Glutamatergic neuron (in vitro differentiated cells): ENCODE measurements at regions not wholly inside any gene's neighbourhood (a gene's known extent, or its start where the extent isn't known, plus 50 kb on each side); places are given as distances from the start of the nearest gene placed in this dataset.

Experiments
- DNase-seq: peaks from one replicate; pipeline ENCODE4 v3.0.0; 2022
- H3K27ac Mint-ChIP-seq: one replicate; pipeline ENCODE4 v1.8.0; 2020; ENCODE audit warnings: mild to moderate bottlenecking, mixed read lengths, inconsistent platforms; ENCODE audit not compliant: unreplicated experiment
- H3K27me3 Mint-ChIP-seq: one replicate; pipeline ENCODE4 v1.8.0; 2020; ENCODE audit warnings: mild to moderate bottlenecking, moderate library complexity, mixed read lengths, inconsistent platforms; ENCODE audit not compliant: unreplicated experiment
- H3K36me3 Mint-ChIP-seq: one replicate; pipeline ENCODE4 v1.8.0; 2020; ENCODE audit warnings: mild to moderate bottlenecking, mixed read lengths, inconsistent platforms; ENCODE audit not compliant: unreplicated experiment
- H3K4me1 Mint-ChIP-seq: one replicate; pipeline ENCODE4 v1.8.0; 2020; ENCODE audit warnings: mild to moderate bottlenecking, low read depth, mixed read lengths, inconsistent platforms; ENCODE audit not compliant: unreplicated experiment
- H3K4me3 Mint-ChIP-seq: one replicate; pipeline ENCODE4 v1.8.0; 2020; ENCODE audit warnings: mild to moderate bottlenecking, mixed read lengths, inconsistent platforms; ENCODE audit not compliant: unreplicated experiment
- H3K9me3 Mint-ChIP-seq: one replicate; pipeline ENCODE4 v1.8.0; 2020; ENCODE audit warnings: mild to moderate bottlenecking, moderate library complexity, mixed read lengths, inconsistent platforms; ENCODE audit not compliant: unreplicated experiment
- CTCF ChIP-seq: fragments of 200-600 bp; sonication (generic); IDR thresholded peaks from one replicate; pipeline ENCODE4 v1.5.0; 2021; ENCODE audit not compliant: partially characterized antibody, unreplicated experiment

- Mint-ChIP-seq H3K4me1 (peaks cover 6% of the 10 kb centered on the region), H3K36me3 (no peaks in the 10 kb centered on the region), H3K4me3 (no peak overlapping the region), H3K27ac (no peak overlapping the region), H3K27me3 (peaks cover 4% of the 10 kb centered on the region), H3K9me3 (no peaks in the 10 kb centered on the region)
- DNase-seq = no peak
- TF ChIP-seq CTCF = no peak
Measured at GRCh38 chr10:120011359-120012130, 119.0 kb downstream of the SEC23IP start.

DNA sequence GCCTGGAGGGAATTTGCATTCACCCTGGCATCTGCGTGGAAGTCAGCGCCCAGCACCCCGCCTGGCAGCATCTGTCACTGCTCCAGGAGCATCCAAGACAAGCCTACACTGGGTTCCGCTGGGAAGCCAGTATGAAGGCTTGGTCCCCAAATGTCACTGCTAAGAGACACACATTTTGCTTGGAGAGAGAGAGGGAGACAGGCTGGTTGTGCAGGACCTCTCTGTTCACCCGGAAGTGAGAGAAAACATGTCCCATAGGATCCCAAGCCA lies 119.5 kb downstream of the SEC23IP start:
- Mint-ChIP-seq H3K36me3 (no peaks in the 10 kb centered on the region), H3K4me3 (no peak overlapping the region), H3K27me3 (peaks cover 4% of the 10 kb centered on the region), H3K4me1 (peaks cover 6% of the 10 kb centered on the region), H3K27ac (no peak overlapping the region), H3K9me3 (no peaks in the 10 kb centered on the region)
- no peak for TF ChIP-seq CTCF
- DNase-seq = no peak

DNA sequence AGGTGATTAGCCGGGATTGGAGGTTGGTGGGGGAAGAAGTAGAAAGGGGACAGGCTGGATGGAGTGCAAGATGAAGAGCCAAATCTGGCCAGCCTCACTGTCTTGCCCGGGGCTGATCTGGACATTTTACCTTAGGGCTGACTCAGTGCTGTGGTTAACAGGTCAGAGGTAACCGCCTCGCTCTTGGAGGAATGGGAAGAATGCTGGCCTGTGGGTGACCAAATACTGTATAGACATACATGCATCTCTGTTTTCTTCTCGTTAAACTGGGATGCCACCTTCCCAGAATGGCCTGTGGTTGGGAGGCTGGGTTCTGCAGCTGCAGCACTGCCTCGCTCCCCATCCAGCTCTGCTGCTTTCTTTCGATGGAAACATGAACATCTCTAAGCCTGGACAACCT lies 120.0 kb downstream of the SEC23IP start:
- H3K36me3 Mint-ChIP-seq = no peaks in the 10 kb centered on the region
- H3K27ac Mint-ChIP-seq = no peak overlapping the region
- no peak overlapping the region for H3K4me3 Mint-ChIP-seq
- DNase-seq = no peak
- peaks cover 4% of the 10 kb centered on the region for H3K27me3 Mint-ChIP-seq
- no peaks in the 10 kb centered on the region for H3K9me3 Mint-ChIP-seq
- H3K4me1 Mint-ChIP-seq = peaks cover 6% of the 10 kb centered on the region
- no peak for TF ChIP-seq CTCF

GRCh38 chr10:120014031-120014430 lies 121.5 kb downstream of the SEC23IP start:
- no peaks in the 10 kb centered on the region for H3K36me3 Mint-ChIP-seq

More at GRCh38 chr10:120014031-120014430, 121.5 kb downstream of the SEC23IP start:
- no peak for TF ChIP-seq CTCF
- Mint-ChIP-seq H3K9me3 (no peaks in the 10 kb centered on the region), H3K4me1 (peaks cover 6% of the 10 kb centered on the region), H3K4me3 (no peak overlapping the region), H3K27me3 (peaks cover 4% of the 10 kb centered on the region), H3K27ac (no peak overlapping the region)
- no peak for DNase-seq
